ENCODE measurements at regions not wholly inside any gene's neighbourhood (a gene's known extent, or its start where the extent isn't known, plus 50 kb on each side); places are given as distances from the start of the nearest gene placed in this dataset.

DNA sequence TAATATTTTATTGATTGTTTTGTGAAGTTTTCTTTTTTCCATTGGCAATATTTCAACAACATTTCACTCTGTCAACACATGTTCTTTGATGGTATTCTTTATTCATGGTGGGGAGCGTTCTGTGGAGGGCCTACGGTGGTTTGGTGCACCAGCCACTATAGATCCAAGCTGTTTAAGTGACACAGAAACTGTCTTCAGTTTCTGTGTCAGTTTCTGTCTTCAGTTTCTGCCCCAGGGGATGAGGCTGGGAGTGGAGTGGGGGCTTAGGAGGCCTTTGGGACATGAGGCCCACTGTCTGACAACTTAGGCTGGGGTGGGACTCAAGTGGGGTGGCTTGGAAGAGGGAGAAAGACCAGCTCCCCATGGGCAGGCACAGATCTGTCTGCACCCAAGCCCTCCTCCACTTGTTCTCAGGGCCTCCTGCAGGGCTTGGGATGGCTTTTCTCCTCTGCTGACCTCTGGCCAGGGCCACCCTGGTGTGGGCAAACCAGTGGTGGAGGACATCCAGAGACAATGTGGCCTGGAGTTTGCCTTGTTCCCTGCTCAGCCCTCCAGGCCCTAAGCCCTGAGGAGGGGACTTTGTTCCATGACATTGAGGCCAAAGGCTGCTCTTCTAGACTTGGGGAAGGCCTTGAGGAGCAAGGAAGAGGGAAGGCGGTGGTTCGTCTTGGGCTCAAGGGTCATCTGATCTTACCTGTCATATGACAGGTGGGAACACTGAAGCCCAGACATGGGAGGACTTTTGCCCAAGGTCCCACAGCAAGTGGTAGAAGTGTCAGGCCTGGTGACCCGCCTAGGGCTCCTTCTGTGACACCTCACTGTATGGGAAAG lies 60.3 kb upstream of the SMAD6 start:
- no peak for DNase-seq (ENCODE audit: low spot score)
- no peak overlapping the region for H3K4me3 ChIP-seq (ENCODE audit: severe bottlenecking)
- H3K36me3 ChIP-seq (ENCODE audit: low read depth): no peaks in the 10 kb centered on the region
- H3K4me1 ChIP-seq (ENCODE audit: insufficient read depth, poor library complexity, severe bottlenecking): no peaks in the 10 kb centered on the region
- TF ChIP-seq, protein P1, sequence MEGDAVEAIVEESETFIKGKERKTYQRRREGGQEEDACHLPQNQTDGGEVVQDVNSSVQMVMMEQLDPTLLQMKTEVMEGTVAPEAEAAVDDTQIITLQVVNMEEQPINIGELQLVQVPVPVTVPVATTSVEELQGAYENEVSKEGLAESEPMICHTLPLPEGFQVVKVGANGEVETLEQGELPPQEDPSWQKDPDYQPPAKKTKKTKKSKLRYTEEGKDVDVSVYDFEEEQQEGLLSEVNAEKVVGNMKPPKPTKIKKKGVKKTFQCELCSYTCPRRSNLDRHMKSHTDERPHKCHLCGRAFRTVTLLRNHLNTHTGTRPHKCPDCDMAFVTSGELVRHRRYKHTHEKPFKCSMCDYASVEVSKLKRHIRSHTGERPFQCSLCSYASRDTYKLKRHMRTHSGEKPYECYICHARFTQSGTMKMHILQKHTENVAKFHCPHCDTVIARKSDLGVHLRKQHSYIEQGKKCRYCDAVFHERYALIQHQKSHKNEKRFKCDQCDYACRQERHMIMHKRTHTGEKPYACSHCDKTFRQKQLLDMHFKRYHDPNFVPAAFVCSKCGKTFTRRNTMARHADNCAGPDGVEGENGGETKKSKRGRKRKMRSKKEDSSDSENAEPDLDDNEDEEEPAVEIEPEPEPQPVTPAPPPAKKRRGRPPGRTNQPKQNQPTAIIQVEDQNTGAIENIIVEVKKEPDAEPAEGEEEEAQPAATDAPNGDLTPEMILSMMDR (IDR thresholded peaks at IDR 0.05; ENCODE audit: poor library complexity, severe bottlenecking): no peak
- no peak overlapping the region for H3K27ac ChIP-seq (ENCODE audit: poor library complexity, severe bottlenecking)
- H3K9me3 ChIP-seq (ENCODE audit: severe bottlenecking): no peaks in the 10 kb centered on the region
- no peak for ATAC-seq (ENCODE audit: low read depth)
- H3K27me3 ChIP-seq (ENCODE audit: insufficient read depth, poor library complexity, severe bottlenecking): no peaks in the 10 kb centered on the region

DNA sequence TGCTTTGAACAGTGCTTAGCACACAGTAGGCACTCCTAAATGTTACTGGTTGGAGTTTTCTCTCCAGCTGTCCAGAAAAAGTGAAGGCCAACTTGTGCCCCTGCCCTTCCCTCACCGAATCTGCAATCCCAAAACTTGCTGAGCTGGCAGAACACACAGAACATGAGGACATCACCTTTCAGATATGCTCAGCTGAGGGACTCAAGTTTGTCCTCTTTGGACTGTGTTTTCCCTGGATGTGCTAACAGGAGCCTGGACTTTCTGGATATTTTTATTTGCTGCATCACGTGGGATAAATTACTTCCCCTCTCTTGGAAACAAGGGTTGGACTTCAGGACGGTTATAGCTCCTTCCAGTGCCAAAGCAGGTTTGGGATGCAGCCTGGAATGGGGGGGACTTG lies 59.5 kb upstream of the SMAD6 start:
- no peak for ATAC-seq (ENCODE audit: low read depth)
- Histone ChIP-seq H3K36me3 (ENCODE audit: low read depth) (no peaks in the 10 kb centered on the region), H3K27ac (ENCODE audit: poor library complexity, severe bottlenecking) (no peak overlapping the region), H3K9me3 (ENCODE audit: severe bottlenecking) (no peaks in the 10 kb centered on the region), H3K27me3 (ENCODE audit: insufficient read depth, poor library complexity, severe bottlenecking) (no peaks in the 10 kb centered on the region), H3K4me1 (ENCODE audit: insufficient read depth, poor library complexity, severe bottlenecking) (no peaks in the 10 kb centered on the region), H3K4me3 (ENCODE audit: severe bottlenecking) (no peak overlapping the region)
- DNase-seq (ENCODE audit: low spot score): no peak
- TF ChIP-seq, protein P1 (IDR thresholded peaks at IDR 0.05; ENCODE audit: poor library complexity, severe bottlenecking): no peak

DNA sequence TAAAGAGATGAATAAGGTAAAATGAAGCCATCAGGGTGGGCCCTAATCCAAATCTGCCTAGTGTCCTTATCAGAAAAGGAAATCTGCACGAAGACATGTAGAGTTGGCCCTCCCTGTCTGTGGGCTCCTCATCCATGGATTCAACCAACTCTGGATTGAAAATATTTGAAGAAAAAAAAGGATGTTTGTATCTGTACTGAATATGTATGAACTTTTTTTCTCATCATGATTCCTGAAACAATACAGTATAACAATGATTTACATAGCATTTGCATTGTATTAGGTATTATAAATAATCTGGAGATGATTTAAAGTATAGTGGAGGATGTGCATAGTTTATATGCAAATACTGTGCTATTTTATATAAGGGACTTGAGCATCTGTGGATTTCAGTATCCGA lies 59.0 kb upstream of the SMAD6 start:
- Histone ChIP-seq H3K36me3 (ENCODE audit: low read depth) (no peaks in the 10 kb centered on the region), H3K4me1 (ENCODE audit: insufficient read depth, poor library complexity, severe bottlenecking) (no peaks in the 10 kb centered on the region), H3K4me3 (ENCODE audit: severe bottlenecking) (no peak overlapping the region), H3K9me3 (ENCODE audit: severe bottlenecking) (no peaks in the 10 kb centered on the region), H3K27ac (ENCODE audit: poor library complexity, severe bottlenecking) (no peak overlapping the region), H3K27me3 (ENCODE audit: insufficient read depth, poor library complexity, severe bottlenecking) (no peaks in the 10 kb centered on the region)
- DNase-seq (ENCODE audit: low spot score): no peak
- TF ChIP-seq, protein P1 (IDR thresholded peaks at IDR 0.05; ENCODE audit: poor library complexity, severe bottlenecking): no peak
- no peak for ATAC-seq (ENCODE audit: low read depth)

DNA sequence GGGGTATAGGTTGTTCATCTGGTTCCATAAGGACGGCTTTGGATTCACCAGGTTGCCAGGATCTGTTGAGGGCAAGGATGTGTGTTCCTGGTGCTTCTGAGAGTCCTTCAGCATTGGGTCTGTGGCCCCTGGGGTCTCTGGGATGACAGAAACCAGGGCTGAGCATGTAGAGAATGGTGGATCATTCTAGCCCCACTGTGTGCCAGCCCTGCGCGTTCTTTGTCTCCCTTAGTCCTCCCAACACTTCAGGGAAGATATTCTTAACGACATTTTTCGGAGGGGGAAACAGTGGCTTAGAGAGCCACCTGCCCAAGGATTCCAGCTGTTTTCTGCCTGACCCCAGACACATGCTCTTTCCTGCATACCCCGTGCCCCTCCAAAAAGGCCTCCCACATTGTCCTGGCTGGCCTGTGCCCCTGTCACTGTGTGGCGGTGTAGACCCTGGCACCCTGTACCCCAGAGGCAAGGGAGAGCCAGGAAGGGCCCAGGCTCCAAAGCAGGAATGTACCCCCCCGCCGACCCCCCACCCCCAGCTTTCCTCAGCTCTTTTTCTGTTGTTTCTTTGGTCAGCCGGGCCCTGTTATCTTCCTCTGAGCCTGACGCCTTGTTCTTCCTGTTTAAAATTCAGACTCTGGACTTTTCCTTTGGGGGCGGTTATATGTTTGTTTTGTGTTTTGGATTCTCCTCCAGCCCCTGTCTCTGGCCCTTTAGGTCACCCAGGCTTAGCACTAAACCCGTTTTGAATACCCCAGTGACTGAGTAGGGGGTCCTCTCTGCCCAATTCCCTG lies 57.8 kb upstream of the SMAD6 start:
- Histone ChIP-seq H3K27ac (ENCODE audit: poor library complexity, severe bottlenecking) (no peak overlapping the region), H3K36me3 (ENCODE audit: low read depth) (no peaks in the 10 kb centered on the region), H3K4me1 (ENCODE audit: insufficient read depth, poor library complexity, severe bottlenecking) (no peaks in the 10 kb centered on the region), H3K27me3 (ENCODE audit: insufficient read depth, poor library complexity, severe bottlenecking) (no peaks in the 10 kb centered on the region), H3K4me3 (ENCODE audit: severe bottlenecking) (no peak overlapping the region), H3K9me3 (ENCODE audit: severe bottlenecking) (no peaks in the 10 kb centered on the region)
- TF ChIP-seq, protein P1 (IDR thresholded peaks at IDR 0.05; ENCODE audit: poor library complexity, severe bottlenecking): no peak
- no peak for ATAC-seq (ENCODE audit: low read depth)
- no peak for DNase-seq (ENCODE audit: low spot score)

All from RWPE2 (cell line).